HG03095 (cell line): ENCODE measurements at regions not wholly inside any gene's neighbourhood (a gene's known extent, or its start where the extent isn't known, plus 50 kb on each side); places are given as distances from the start of the nearest gene placed in this dataset.

ENCODE experiments used
- ATAC-seq: cut with Tn5 transposase; IDR thresholded peaks from one replicate; pipeline ENCODE4 v1.9.1; 2021; ENCODE audit warnings: moderate library complexity; ENCODE audit not compliant: unreplicated experiment

DNA sequence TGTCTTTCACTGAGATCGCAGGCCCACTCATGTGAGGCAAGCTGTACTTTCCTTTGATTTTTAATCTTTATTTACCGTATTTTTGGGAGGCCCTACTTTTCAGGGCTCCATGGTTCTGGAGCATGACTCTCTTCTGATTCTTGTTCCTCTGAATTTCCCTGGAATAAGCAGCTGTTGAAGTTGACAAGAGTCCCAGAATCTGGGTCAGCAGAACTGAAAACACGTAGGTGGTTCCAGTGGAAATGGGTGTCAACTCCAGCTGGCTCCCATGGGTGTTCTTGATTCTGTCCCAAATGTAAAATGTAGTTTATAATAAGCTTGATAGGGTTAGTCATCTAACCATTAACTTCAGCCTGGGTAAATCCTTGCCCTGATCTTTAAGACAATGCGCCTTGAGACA is 409.4 kb downstream of the GATA3 start:
- ATAC-seq, result no peak

DNA sequence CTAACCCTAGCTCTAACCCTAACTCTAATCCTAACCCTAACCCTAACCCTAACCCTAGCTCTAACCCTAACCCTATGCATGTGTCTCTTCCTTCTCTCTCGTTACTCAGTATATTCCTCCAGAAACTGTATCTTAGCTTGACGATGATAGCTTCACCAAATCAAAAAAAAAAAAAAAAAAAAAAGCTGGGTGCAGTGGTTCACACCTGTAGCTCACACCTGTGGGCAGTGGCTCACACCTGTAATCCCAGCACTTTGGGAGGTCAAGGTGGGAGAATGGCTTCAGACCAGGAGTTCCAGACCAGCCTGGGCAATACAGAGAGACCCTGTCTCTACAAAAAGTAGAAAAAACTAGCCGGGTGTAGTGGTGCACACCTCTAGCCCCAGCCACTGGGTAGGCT is 414.0 kb downstream of the GATA3 start:
- no peak for ATAC-seq

DNA sequence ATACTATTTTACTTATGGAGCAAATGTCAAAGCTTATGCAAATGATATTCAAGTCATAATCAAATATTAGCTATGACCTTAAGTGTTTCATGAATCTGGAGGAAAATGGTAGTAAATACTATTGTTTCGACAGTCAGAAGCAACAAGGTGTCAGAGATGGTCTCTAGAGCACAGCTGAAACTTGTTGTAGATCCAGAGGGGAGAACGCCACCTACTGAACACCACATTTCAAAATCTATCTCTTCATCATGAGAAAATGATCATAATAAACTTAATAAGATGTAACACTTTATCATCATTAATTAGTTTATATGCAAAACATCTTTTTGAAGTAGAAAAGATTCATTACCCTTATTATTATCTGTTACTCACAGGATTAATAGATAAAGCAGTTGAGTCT is 418.7 kb downstream of the GATA3 start:
- no peak for ATAC-seq

DNA sequence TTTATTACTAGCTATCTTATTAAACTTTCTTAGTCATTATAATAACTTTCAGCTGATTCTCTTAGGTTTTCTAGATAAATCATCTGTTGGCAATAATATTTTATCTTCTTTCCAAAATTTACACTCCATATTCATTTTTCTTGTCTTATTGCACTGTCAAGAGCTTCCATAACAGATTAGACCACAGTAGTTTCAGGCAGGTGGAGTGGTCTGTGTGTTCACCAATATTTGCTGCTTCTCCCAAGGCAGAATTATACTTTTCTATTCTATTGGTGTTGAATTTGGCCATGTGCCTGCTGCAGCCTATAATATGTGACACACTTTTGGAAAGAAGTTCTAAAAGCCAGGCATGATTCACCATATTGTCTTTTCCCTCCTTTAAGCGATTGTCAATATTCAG is 422.8 kb downstream of the GATA3 start:
- ATAC-seq, result no peak

DNA sequence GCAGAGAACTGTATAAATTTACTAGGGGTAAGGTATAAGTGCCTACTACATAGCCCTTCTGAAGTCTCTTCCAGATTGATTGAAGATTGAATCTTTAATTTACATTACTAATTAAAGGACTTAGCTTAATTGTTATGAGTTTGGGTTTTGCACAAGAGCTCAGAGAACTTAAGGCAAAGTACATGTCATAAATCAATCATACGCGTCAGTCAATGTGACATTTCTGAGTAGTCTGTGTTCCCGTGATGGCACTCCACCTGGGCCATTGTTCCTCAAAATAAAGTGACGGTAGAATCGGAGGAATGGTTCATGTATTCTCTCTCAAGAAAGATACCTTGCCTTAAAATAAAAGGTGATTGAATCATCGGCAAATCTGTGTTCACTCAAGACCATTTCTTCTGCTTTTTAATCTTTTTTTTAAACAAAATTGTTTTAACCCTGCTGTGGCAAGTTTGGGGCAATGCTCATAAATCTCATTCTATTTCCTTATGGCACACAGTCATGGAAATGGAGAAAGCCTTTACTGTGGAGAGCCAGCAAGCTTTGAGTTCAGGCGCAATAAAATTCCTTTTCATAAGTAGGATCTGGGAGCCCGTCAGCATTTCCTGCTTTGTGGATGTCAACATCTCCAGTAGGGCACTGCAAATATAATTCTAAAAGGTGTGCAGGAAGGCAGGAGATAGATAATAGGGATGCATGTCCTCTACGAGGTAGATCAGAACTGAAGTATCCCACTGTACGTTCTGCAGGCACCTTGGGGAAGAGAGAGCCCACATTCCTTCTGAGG is 427.4 kb downstream of the GATA3 start:
- ATAC-seq, result no peak

DNA sequence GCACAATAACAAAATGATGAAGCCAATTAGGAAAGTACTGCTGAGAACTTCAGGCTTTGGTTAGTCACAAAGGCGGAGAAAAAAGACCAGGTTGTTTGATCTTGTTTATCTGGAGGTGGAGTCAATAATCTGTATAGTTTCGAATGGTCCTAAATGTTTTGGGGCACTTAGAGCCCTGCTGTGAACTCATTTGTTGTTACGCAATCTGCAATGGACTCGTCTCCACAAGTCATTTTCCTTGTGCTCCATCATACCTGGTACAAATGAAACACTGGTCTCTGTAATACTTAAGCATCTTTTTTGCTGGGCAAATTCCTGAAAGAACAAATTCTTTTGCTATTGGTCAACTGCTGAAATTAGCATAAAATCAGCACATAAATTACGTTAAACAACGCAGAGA is 430.5 kb downstream of the GATA3 start:
- ATAC-seq, result no peak

DNA sequence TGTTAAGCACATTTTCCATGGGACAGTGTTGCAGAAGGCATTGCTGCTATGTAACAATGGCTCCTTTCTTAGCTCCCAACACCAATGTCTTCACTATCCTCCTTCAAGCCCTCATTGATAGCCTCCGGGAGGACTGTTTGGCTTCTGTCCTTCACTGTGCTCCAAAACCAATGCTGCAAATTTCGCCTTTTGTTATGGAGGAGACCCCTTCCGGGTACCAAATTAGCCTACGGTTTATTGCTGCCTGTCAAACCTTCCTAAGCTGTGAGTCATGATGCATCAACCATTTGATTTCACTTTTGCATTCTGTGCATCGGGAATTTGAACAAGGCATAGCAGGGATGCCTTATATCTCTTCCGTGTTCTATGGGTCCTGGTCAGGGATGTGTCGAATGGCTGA is 432.9 kb downstream of the GATA3 start:
- ATAC-seq, result no peak

GRCh38 chr10:8489232-8489631 is 434.7 kb downstream of the GATA3 start:
- ATAC-seq, result no peak

DNA sequence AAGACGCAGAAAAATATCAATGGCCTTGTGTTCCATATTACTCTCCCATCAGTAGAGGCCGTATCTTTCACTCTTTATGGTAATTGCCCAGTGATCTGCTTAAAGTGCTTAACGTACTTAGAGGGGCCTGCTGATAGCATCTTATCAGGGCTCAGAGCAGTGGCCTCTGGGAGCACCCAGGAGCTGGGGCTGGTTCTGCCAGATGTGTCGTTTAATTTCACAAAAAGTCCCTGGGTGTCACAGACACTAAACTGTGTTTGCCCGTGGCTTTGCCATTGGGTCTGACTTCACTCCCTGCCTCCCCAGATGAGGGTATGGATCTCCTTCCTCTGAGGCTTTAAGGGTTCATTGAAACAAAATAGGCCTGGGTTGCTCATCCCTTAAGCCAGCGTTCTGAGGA is 435.3 kb downstream of the GATA3 start:
- ATAC-seq, result no peak

DNA sequence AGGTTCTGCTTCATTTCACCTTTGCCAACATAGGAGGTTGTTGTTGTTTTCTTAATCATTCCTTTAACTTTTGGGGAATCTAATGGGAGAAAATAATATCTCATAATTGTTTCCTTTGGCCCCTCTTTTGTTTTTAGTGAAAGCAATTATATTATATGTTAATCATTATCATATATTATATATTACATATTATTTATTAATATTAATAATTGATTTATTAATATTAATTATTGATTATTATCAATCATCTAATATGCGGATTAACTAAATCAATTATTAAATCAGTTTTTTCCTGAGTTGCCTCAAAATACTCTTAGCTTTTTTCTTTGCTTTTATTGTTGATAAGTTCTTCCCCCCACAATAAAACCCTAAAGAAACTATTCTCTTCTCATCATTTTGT is 443.8 kb downstream of the GATA3 start:
- ATAC-seq, result no peak

DNA sequence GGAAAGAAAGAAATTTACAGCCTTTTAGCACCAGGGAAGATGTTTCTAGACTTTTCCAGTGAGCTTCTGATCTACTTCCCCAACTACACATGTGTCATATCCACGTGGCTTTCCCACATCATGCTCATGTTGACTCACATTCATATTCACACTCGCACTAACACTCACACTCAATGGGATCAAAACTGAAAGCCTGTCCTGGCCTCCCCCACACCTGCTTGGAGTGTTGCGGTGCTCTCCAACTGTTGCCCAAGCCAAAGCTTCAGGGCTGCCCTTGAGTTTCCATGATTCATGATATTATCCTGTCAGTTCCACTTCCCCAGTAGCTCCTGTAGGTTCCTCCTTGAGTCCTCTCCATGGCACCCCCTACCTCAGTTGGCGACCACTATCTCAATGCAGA is 444.4 kb downstream of the GATA3 start:
- ATAC-seq, result no peak

- ATAC-seq, result no peak
Observed at GRCh38 chr10:8499312-8499711, 444.8 kb downstream of the GATA3 start.

GRCh38 chr10:8499752-8500390 is 445.4 kb downstream of the GATA3 start:
- no peak for ATAC-seq

DNA sequence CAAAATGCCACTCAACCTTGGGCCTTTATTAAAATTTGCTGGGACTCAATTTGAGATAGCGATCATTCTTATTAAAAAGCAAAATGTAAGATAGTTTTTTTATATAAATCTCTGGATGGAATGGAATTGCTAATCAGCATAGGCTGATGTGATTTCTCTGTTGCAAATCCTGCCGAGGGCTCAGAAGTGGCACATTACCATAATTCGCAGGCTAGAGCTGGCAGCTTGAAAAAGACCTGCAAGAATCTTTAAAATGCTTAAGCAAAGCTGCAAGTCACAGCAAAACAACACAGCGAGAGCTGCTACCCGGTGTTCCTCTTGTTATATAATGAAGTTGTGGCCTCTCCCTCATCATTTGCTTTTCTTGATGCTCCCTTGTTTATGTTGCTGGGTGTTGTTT is 448.1 kb downstream of the GATA3 start:
- ATAC-seq, result no peak

- ATAC-seq, result no peak
Observed at GRCh38 chr10:8504499-8504898, 450.0 kb downstream of the GATA3 start.

GRCh38 chr10:8507156-8507555 is 452.7 kb downstream of the GATA3 start:
- ATAC-seq, result no peak

GRCh38 chr10:8508882-8509281 is 454.4 kb downstream of the GATA3 start:
- ATAC-seq, result no peak

GRCh38 chr10:8510471-8510870 is 456.0 kb downstream of the GATA3 start:
- ATAC-seq, result no peak

DNA sequence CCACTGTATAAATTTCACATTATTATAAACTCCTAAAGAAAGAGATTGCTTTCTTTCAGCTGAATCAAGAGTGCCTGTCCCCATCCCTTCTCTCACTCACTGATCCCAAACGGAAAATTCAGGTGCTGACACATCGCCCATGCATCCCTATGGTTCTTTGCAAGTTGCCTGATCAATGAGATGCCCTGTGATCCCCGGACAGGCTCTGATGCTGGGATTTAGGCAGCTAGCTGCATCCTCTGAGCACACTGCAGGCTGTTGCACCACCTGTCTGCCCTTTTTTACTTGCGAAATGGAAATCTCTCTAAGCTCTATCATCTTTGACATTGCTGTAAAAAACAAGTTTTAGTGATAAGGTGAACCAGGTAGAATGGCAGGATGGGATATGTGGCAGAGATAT is 456.5 kb downstream of the GATA3 start:
- no peak for ATAC-seq

- no peak for ATAC-seq
Observed at GRCh38 chr10:8513155-8514147, 459.0 kb downstream of the GATA3 start.

DNA sequence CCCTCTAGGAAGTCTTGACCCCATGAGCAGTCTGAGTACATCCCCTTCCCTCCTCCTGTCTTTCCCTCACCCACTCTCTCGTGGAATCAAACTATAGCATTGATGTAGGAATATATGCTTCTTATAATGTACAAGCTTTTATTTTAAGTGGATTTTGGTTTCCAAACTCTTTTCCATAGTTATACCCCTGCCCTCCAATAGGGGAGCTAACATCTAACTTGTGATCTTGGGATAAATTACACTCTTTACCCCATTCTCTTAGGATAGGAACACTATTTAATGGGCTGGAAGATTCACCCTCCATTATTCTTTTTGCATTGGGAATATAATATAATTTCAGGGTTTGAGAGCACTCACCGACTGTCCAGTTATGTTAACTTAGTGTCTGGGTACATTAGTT is 465.9 kb downstream of the GATA3 start:
- ATAC-seq, result no peak

- no peak for ATAC-seq
Observed at GRCh38 chr10:8527773-8528172, 473.3 kb downstream of the GATA3 start.
